LNCAP (cell line): ENCODE measurements at regions not wholly inside any gene's neighbourhood (a gene's known extent, or its start where the extent isn't known, plus 50 kb on each side); places are given as distances from the start of the nearest gene placed in this dataset.

ENCODE experiments used
- TF ChIP-seq, protein P1 (sequence below): fragments of 450-650 bp; IDR thresholded peaks from 2 replicates; pipeline ENCODE4 v1.5.1; 2017; ENCODE audit warnings: mild to moderate bottlenecking

DNA sequence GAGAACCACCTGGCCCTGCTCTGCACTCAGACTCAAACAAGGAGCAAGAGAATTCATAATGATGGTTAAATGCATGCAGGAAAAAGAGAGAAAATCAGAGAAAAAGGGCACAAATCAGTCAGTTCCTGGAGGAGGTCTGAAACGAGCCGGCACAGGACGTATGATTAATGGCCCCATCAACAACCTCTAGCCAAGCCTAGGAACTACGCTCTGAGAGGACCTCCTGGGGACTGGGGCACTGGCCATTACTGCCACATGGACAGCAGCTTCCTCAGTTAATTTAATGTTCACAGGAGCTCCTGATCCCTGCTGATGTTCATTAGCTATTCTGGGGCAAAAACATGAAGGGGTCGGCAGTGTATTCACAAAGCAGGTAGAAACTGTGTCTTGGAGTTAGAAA is 238.1 kb downstream of the MED10 start:
- TF ChIP-seq, protein P1, sequence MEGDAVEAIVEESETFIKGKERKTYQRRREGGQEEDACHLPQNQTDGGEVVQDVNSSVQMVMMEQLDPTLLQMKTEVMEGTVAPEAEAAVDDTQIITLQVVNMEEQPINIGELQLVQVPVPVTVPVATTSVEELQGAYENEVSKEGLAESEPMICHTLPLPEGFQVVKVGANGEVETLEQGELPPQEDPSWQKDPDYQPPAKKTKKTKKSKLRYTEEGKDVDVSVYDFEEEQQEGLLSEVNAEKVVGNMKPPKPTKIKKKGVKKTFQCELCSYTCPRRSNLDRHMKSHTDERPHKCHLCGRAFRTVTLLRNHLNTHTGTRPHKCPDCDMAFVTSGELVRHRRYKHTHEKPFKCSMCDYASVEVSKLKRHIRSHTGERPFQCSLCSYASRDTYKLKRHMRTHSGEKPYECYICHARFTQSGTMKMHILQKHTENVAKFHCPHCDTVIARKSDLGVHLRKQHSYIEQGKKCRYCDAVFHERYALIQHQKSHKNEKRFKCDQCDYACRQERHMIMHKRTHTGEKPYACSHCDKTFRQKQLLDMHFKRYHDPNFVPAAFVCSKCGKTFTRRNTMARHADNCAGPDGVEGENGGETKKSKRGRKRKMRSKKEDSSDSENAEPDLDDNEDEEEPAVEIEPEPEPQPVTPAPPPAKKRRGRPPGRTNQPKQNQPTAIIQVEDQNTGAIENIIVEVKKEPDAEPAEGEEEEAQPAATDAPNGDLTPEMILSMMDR, result no peak

DNA sequence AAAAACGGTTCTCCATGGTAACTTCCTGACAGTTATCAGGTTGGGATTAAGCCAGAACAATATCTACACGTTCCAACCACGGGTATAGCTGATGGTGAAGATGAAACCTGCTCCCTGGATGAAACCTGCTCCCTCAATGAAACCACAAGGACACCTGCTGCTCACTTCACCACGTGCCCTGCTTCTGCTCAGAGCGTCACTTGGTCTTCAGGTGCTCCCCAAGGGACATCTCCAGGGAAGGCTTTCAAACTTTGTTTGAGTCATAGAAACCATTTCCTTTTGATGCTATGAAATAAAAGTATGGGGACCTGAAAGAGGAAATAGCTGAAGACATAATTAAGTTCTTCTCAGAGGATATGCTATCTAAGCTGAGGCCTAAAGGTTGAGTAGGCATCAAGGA is 242.4 kb downstream of the MED10 start:
- TF ChIP-seq, protein P1, result no peak

DNA sequence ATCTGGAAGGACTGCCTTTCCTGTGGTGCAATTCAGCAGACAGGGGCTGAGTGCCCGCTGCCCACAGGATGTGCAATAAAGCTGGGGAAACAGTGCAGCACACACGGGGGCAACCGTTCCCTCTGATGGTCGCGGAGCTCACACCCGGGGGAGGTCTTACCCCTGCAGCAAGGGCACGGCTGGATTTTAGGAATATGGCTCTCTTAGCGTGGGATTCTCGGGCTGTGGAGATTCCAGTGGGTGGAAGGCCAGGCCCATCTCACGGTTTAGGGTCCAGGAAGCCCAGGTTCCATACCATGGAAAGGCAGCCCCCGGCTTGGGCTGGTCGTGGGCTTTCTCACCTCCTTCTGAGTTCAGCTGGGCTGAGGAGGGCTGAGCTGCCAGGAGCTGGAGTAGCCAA is 244.1 kb downstream of the MED10 start:
- TF ChIP-seq, protein P1, result no peak

DNA sequence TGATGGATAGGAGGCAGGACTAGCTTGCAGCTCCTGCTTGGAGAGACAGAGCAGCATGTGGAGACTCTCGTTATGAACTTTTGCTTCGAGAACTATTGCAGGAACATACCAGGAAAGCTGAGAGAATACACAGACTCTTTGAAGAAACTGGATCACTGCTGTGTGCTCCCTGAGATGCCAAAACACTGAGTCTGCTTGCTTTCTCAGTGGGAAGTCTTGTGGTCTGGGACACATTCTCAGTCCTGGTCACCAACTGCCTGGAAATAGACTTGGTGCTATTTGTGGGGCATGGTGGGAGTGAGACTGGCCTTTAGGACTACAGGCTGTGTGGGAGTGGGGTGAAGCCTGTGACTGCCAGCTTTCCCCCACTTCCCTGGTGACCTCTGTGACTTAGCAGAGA is 252.6 kb downstream of the MED10 start:
- TF ChIP-seq, protein P1, result no peak

DNA sequence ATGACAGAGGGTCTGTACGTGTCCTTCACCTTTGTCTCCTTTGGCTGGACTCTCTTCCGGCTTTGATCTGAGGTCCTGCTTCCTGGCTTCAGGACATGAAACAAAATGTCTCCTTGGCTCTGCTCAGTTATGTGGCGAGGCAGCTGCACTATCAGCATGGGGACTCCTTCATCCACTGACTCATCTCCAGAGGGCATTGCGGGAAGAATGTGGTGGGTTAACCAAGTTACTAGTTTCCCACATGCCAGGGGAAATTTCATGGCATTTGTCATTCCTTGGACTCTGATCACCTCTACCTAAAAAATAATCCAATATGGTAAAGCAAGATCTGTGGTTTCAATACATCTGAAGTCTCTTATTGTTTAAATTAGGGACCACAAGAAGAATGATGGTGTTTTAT is 259.7 kb downstream of the MED10 start:
- TF ChIP-seq, protein P1, result no peak

DNA sequence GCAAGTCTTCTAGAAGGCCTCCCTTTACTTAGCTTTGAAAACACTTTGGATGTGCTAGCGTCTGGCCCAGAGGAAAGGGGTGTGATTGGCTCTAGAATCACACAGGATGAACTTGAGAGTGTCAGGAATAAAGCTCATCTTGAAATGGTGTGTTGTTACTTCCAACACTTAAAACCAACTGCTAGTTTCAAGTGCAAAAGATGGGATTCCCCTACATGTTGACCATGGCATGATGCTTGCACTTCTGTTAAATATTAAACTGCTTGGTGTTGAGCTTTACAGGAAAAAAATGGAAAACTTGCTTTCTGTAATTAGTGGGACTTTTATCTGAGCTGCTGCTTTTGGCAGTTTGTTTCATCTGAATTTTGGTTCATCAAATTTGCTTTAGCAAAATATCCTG is 261.1 kb downstream of the MED10 start:
- TF ChIP-seq, protein P1, result no peak

DNA sequence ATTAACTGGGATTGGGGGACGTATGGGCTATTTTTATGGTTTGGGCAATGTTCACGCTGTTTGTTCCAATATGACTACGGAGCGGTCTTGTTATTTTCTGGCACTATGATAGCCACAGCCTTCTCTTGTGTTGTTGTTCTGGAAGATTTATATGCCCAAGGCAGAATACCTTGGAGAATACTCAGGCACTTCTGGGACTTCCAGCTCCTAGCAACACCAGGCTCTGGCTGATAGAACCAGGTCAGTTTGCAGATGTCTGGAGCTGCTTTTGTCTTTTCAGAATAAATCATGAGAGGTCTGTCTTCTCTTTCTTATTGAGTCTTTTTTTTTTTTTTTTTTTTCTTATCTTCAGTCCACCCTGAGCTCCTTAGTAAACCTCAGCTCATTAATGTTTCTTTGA is 262.5 kb downstream of the MED10 start:
- TF ChIP-seq, protein P1, result no peak

DNA sequence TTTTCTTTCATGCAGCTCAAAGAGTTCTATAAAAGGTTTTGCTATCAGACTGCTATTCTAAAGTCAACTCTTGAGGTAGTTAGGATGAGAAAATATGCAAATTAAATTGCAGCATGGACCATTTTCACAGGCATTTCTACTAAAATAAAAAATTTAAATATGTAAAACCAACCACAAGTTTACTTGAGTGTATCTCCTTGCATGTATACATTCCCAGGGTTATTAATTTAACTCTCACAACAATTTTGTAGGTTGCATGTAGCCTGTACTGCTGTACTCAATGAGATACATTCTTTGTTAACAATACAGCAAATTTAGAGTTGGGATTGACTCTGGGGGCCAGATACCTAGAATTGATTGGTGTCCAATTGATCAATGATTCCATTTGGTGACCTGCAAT is 265.8 kb downstream of the MED10 start:
- TF ChIP-seq, protein P1, result no peak
